NCI-H1105 (cell line): ENCODE measurements at regions not wholly inside any gene's neighbourhood (a gene's known extent, or its start where the extent isn't known, plus 50 kb on each side); places are given as distances from the start of the nearest gene placed in this dataset.

ENCODE experiments used
- DNase-seq: peaks from one replicate; lab custom pipeline; 2025; lab: John Stamatoyannopoulos, UW

- no peak for DNase-seq
Measured at GRCh38 chr7:81648716-81649115, 121.1 kb downstream of the HGF start.

GRCh38 chr7:81645435-81645834, 124.4 kb downstream of the HGF start:
- no peak for DNase-seq

DNA sequence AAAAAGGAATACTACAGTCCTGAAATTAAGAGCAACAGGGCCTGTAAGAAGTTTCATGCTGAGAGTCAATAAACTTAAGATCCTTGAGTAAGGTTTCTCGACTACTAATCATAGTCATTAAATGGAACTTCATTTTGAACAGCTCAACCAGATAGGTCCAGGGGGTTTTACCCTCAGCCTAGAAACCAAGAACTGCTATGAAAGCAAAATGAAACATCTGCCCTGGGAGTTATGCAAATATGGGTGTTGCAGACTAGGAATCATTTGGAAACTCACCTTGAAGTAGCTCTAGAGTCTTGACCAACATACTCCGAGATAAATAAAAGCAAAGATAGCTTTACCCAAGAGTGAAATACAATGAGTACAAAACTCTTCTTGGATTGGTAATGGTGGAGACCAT, 128.0 kb downstream of the HGF start:
- DNase-seq, result no peak

GRCh38 chr7:81638198-81638597, 131.6 kb downstream of the HGF start:
- DNase-seq, result no peak

- no peak for DNase-seq
Measured at GRCh38 chr7:81637534-81637933, 132.3 kb downstream of the HGF start.

DNA sequence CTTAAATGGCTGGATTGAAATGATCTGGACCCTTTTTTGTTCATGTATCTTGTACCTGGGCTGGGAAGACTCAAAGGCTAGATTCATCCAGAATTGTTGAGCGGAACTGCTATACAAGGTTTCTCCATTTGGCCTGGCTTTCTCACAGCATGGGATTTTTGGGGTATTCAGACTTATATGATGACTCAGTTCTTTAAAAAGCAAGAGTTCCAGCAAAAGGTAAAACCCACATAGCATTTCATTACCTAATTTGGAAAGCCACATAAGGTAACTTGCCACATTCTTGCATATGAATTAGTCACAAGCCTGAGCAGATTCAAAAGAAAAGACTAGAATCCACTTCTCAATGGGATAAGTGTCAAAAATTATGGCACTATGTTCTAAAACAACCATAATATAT, 137.4 kb downstream of the HGF start:
- no peak for DNase-seq

GRCh38 chr7:81630600-81630999, 139.2 kb downstream of the HGF start:
- no peak for DNase-seq

GRCh38 chr7:81629702-81630101, 140.1 kb downstream of the HGF start:
- no peak for DNase-seq

- DNase-seq, result no peak
Measured at GRCh38 chr7:81628951-81629350, 140.9 kb downstream of the HGF start.

- no peak for DNase-seq
Measured at GRCh38 chr7:81627536-81628287, 142.1 kb downstream of the HGF start.

GRCh38 chr7:81626008-81626407, 143.8 kb downstream of the HGF start:
- no peak for DNase-seq

GRCh38 chr7:81624650-81625631, 144.9 kb downstream of the HGF start:
- DNase-seq, result no peak

- no peak for DNase-seq
Measured at GRCh38 chr7:81624021-81624592, 145.7 kb downstream of the HGF start.

DNA sequence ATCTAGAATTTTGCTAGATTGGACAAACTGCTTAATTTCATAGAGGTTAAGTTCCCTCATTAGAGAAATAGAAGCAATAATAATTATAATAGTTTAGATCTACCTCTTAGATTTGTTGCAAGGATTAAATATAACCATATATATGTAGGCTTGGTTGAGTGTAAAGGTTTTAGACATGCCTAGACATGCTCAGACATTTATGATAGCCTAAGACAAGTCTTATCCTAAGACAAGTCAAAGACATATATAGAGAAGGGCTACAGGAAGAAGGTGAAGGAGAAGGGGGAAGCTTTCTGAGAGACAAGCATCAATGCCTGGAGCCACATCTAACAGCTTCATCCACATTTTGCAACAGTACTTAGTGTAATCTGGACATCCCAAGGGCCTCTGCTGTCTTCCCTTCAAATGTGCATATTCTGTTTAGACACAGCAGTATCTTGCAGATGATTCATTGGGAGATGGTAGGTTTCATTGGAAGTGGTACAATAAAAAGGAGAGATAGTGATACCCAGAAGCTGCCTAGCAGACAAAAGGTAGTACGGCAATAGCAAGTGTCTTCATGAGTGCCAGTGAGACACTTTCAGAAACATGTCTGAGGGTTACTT, 146.5 kb downstream of the HGF start:
- DNase-seq, result no peak

GRCh38 chr7:81621893-81622292, 148.0 kb downstream of the HGF start:
- DNase-seq, result no peak

GRCh38 chr7:81618396-81619014, 151.3 kb downstream of the HGF start:
- DNase-seq, result no peak

GRCh38 chr7:81616951-81617350, 152.9 kb downstream of the HGF start:
- DNase-seq, result no peak

GRCh38 chr7:81611805-81612204, 158.0 kb downstream of the HGF start:
- DNase-seq, result no peak

DNA sequence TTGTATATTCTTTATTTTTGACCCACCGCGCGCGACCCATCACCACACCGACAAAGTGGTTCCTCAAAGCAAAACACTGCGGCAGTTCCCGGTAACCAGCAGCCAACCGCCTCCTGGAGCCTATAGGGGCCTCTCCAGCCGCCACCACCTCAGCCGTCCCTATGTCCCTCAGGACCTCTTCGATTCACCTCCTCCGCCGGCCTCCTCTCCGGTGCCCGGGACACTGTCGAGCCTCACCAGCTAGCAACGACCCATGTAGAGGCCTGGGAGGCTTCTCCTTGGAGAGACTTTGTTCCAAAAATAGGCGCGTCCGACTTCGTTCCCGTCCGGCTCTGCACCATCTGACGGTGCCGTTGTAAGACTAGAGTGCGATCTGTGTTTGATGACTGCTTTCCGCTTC, 158.8 kb downstream of the HGF start:
- DNase-seq, result no peak

DNA sequence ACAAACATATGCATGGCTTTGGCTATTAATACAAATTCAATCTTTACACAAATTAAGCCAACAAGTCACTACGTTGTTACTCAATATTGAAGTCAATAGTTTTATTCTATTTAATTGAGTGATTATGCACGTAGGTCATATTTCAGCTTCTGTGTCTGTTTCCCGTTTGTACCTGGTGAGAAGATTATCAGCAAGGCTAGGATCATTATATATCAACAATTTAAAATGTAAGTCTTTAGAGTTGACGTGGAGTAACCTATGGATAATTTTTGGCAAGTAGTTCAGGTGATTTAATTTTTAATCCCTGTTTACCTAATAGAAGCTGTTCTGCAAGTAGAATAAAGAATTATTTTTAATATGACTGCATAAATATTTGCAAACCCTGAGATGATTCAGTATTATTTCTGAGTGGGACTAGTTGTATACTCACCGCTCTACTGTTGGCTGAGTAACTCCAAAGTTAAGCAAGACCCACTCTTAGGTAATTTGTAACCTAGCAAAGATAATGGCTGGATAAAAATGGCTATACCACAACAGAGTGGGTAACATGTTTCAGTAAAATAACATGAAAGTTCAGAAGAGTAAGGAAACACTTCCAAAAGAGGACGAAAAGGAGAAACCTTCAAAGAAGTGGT, 161.0 kb downstream of the HGF start:
- DNase-seq, result no peak

GRCh38 chr7:81607987-81608386, 161.9 kb downstream of the HGF start:
- DNase-seq, result no peak
